Bronchial epithelial cell (primary cell): ENCODE measurements at regions not wholly inside any gene's neighbourhood (a gene's known extent, or its start where the extent isn't known, plus 50 kb on each side); places are given as distances from the start of the nearest gene placed in this dataset.

Source experiments
- DNase-seq: peaks from one replicate; pipeline ENCODE4 v3.0.0-alpha.2; 2010; ENCODE audit warnings: low read depth
- FAIRE-seq: peaks from 2 replicates; lab custom pipeline; 2011; peaks lifted over from hg19 to GRCh38; lab: Jason Lieb, UNC
- H3K27me3 ChIP-seq: 2 replicates; pipeline ENCODE4 v1.5.1; 2011; ENCODE audit warnings: low read length; ENCODE audit not compliant: control insufficient read depth, insufficient read depth
- H3K36me3 ChIP-seq: 2 replicates; pipeline ENCODE4 v1.5.1; 2011; ENCODE audit warnings: low read length; ENCODE audit not compliant: control insufficient read depth, insufficient read depth
- H3K4me3 ChIP-seq: 2 replicates; pipeline ENCODE4 v1.5.1; 2011; ENCODE audit warnings: mild to moderate bottlenecking, low read depth, low read length, control low read depth
- CTCF ChIP-seq: IDR thresholded peaks from 2 replicates; pipeline ENCODE4 v1.5.1; 2011; ENCODE audit warnings: mild to moderate bottlenecking, moderate library complexity, low read length, control low read depth, inconsistent platforms; ENCODE audit not compliant: insufficient read depth, severe bottlenecking

- TF ChIP-seq CTCF = no peak
- FAIRE-seq = no peak
- no peak for DNase-seq
- no peak overlapping the region for H3K4me3 ChIP-seq
- no peaks in the 10 kb centered on the region for H3K36me3 ChIP-seq
- H3K27me3 ChIP-seq = no peaks in the 10 kb centered on the region
These were observed 226.0 kb downstream of the TOX3 start for GRCh38 chr16:52320930-52321439.

- FAIRE-seq (no peak), DNase-seq (no peak)
- H3K4me3 ChIP-seq = no peak overlapping the region
- no peaks in the 10 kb centered on the region for H3K27me3 ChIP-seq
- no peak for TF ChIP-seq CTCF
- H3K36me3 ChIP-seq = no peaks in the 10 kb centered on the region
These were observed 228.5 kb downstream of the TOX3 start for GRCh38 chr16:52318302-52319009.

- Histone ChIP-seq H3K4me3 (no peak overlapping the region), H3K27me3 (no peaks in the 10 kb centered on the region), H3K36me3 (no peaks in the 10 kb centered on the region)
- DNase-seq = no peak
- TF ChIP-seq CTCF = no peak
- FAIRE-seq = no peak
These were observed 230.7 kb downstream of the TOX3 start for GRCh38 chr16:52316241-52316640.

- no peak overlapping the region for H3K4me3 ChIP-seq
- FAIRE-seq = no peak
These were observed 234.2 kb downstream of the TOX3 start for GRCh38 chr16:52312716-52313115.

GRCh38 chr16:52309446-52310416, 237.2 kb downstream of the TOX3 start:
- Histone ChIP-seq H3K27me3 (no peaks in the 10 kb centered on the region), H3K4me3 (no peak overlapping the region), H3K36me3 (no peaks in the 10 kb centered on the region)
- no peak for DNase-seq
- TF ChIP-seq CTCF = no peak
- FAIRE-seq = no peak

More at GRCh38 chr16:52312716-52313115, 234.2 kb downstream of the TOX3 start:
- Histone ChIP-seq H3K36me3 (no peaks in the 10 kb centered on the region), H3K27me3 (no peaks in the 10 kb centered on the region)
- DNase-seq = no peak
- no peak for TF ChIP-seq CTCF
